Karpas-422 (cell line): ENCODE measurements at regions not wholly inside any gene's neighbourhood (a gene's known extent, or its start where the extent isn't known, plus 50 kb on each side); places are given as distances from the start of the nearest gene placed in this dataset.

Source experiments
- DNase-seq: peaks from one replicate; pipeline ENCODE4 v3.0.0-alpha.2; 2015
- H2AFZ ChIP-seq: fragments of 200-600 bp; sonication (generic); 2 replicates; pipeline ENCODE4 v1.6.1; 2014; ENCODE audit warnings: antibody characterized with exemption, low read length, mixed read lengths
- H3K27ac ChIP-seq: fragments of 200-600 bp; sonication (generic); 2 replicates; pipeline ENCODE4 v1.5.1; 2014; ENCODE audit warnings: mild to moderate bottlenecking, low read length, moderate library complexity
- H3K27me3 ChIP-seq: fragments of 200-600 bp; sonication (generic); 2 replicates; pipeline ENCODE4 v1.6.1; 2014; ENCODE audit warnings: low read length, mixed read lengths
- H3K36me3 ChIP-seq: fragments of 200-600 bp; sonication (generic); 2 replicates; pipeline ENCODE4 v1.6.1; 2014; ENCODE audit warnings: low read length, mixed read lengths; ENCODE audit not compliant: insufficient read depth
- H3K4me1 ChIP-seq: fragments of 200-600 bp; sonication (generic); 2 replicates; pipeline ENCODE4 v1.6.1; 2014; ENCODE audit warnings: mild to moderate bottlenecking, low read length, mixed read lengths
- H3K4me2 ChIP-seq: fragments of 200-600 bp; sonication (generic); 2 replicates; pipeline ENCODE4 v1.6.1; 2014; ENCODE audit warnings: low read length, low read depth, mild to moderate bottlenecking; ENCODE audit not compliant: poor library complexity, severe bottlenecking
- H3K4me3 ChIP-seq: fragments of 200-600 bp; sonication (generic); 2 replicates; pipeline ENCODE4 v1.5.1; 2014; ENCODE audit warnings: mild to moderate bottlenecking, antibody characterized with exemption, low read length, mixed read lengths
- H3K79me2 ChIP-seq: fragments of 200-600 bp; sonication (generic); 2 replicates; pipeline ENCODE4 v1.6.1; 2014; ENCODE audit warnings: mild to moderate bottlenecking, low read length, mixed read lengths
- H3K9ac ChIP-seq: fragments of 200-600 bp; sonication (generic); 2 replicates; pipeline ENCODE4 v1.6.0; 2014; ENCODE audit warnings: low read length
- H3K9me2 ChIP-seq: fragments of 200-600 bp; sonication (generic), shearing (Covaris generic); replicated peaks from 2 replicates; pipeline ENCODE4 v1.6.0; 2014; ENCODE audit warnings: mild to moderate bottlenecking, low read length, moderate library complexity; ENCODE audit not compliant: insufficient read depth
- H3K9me3 ChIP-seq: fragments of 300-700, 200-600 bp; sonication (generic); 2 replicates; pipeline ENCODE4 v1.6.1; 2014; ENCODE audit warnings: low read length, mixed read lengths
- H4K20me1 ChIP-seq: fragments of 200-600 bp; sonication (generic); 2 replicates; pipeline ENCODE4 v1.6.1; 2014; ENCODE audit warnings: mild to moderate bottlenecking, antibody characterized with exemption, low read length, low read depth; ENCODE audit not compliant: insufficient read depth

- no peak overlapping the region for H3K4me2 ChIP-seq
- H3K9me2 ChIP-seq, result no peaks in the 10 kb centered on the region
- H3K4me1 ChIP-seq, result no peaks in the 10 kb centered on the region
- no peak for DNase-seq
- no peaks in the 10 kb centered on the region for H3K27me3 ChIP-seq
- H3K36me3 ChIP-seq, result no peaks in the 10 kb centered on the region
- no peak overlapping the region for H3K4me3 ChIP-seq
- H3K79me2 ChIP-seq, result no peaks in the 10 kb centered on the region
- H4K20me1 ChIP-seq, result no peaks in the 10 kb centered on the region
- no peak overlapping the region for H3K9ac ChIP-seq
- no peak overlapping the region for H2AFZ ChIP-seq
- H3K27ac ChIP-seq, result no peak overlapping the region
- no peaks in the 10 kb centered on the region for H3K9me3 ChIP-seq
Measured at GRCh38 chr2:133766164-133766832, 198.0 kb upstream of the NCKAP5 start.

- H2AFZ ChIP-seq, result no peak overlapping the region
- H3K4me1 ChIP-seq, result no peaks in the 10 kb centered on the region
- DNase-seq, result no peak
- no peaks in the 10 kb centered on the region for H3K9me2 ChIP-seq
- H3K4me3 ChIP-seq, result no peak overlapping the region
- no peak overlapping the region for H3K27ac ChIP-seq
- no peaks in the 10 kb centered on the region for H3K79me2 ChIP-seq
- no peaks in the 10 kb centered on the region for H3K36me3 ChIP-seq
- no peak overlapping the region for H3K9ac ChIP-seq
- H3K27me3 ChIP-seq, result no peaks in the 10 kb centered on the region
- no peak overlapping the region for H3K4me2 ChIP-seq
- no peaks in the 10 kb centered on the region for H3K9me3 ChIP-seq
- H4K20me1 ChIP-seq, result no peaks in the 10 kb centered on the region
Measured at GRCh38 chr2:133768256-133768655, 200.0 kb upstream of the NCKAP5 start.

- H3K4me3 ChIP-seq, result no peak overlapping the region
- H3K27me3 ChIP-seq, result peaks cover 1% of the 10 kb centered on the region; the same call in 1 of the 2 replicates
- no peak overlapping the region for H3K27ac ChIP-seq
- DNase-seq, result no peak
- H3K9me3 ChIP-seq, result no peaks in the 10 kb centered on the region
- no peak overlapping the region for H2AFZ ChIP-seq
- no peak overlapping the region for H3K4me2 ChIP-seq
- no peaks in the 10 kb centered on the region for H3K36me3 ChIP-seq
- no peaks in the 10 kb centered on the region for H3K9me2 ChIP-seq
- H3K9ac ChIP-seq, result no peak overlapping the region
- H4K20me1 ChIP-seq, result no peaks in the 10 kb centered on the region
- H3K4me1 ChIP-seq, result no peaks in the 10 kb centered on the region
- H3K79me2 ChIP-seq, result no peaks in the 10 kb centered on the region
Measured at GRCh38 chr2:133768658-133769435, 200.6 kb upstream of the NCKAP5 start.

DNA sequence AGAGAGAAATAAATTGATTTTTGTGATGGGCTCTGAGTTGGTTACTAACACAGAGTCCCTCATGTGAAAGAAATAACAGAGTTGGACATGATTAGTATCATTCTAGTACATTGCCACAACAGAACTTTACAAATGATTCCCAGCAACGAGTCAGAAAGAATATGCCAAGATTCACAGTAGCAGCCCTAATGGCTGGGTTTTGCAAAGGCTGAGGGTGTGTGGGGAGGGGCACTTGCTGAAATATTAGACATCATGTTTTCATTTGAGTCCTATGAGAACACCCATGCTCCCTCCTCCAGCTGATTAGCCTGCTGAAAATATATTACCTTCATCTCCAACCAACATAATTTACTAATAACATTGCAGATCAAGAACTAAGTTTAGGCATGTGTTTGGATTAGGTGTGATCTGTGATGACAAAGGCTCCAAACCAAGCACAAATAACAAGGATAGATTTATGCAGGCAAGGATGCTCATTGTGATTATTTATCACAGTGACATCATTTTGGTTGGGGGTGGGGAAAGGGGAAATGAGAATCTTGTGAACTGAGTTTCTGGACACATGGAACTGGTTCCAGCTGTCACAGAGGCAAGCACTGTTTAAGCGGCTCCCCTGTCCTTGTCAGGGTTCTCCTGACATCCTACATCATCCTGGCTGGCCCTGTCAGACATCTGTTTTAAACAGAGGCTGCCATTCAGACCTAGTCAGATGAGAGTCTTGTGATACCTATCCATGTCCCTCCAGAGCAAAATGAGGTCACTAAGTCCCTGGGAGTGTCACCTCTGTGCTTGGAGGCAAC is 205.8 kb upstream of the NCKAP5 start:
- no peak overlapping the region for H3K9ac ChIP-seq
- H3K27me3 ChIP-seq, result peaks cover 6% of the 10 kb centered on the region; the same call in 1 of the 2 replicates
- no peak overlapping the region for H3K4me3 ChIP-seq
- no peak overlapping the region for H3K27ac ChIP-seq
- no peaks in the 10 kb centered on the region for H3K79me2 ChIP-seq
- H2AFZ ChIP-seq, result no peak overlapping the region
- no peaks in the 10 kb centered on the region for H3K36me3 ChIP-seq
- no peaks in the 10 kb centered on the region for H3K9me2 ChIP-seq
- no peaks in the 10 kb centered on the region for H4K20me1 ChIP-seq
- H3K4me1 ChIP-seq, result no peaks in the 10 kb centered on the region
- no peaks in the 10 kb centered on the region for H3K9me3 ChIP-seq
- H3K4me2 ChIP-seq, result no peak overlapping the region
- no peak for DNase-seq

DNA sequence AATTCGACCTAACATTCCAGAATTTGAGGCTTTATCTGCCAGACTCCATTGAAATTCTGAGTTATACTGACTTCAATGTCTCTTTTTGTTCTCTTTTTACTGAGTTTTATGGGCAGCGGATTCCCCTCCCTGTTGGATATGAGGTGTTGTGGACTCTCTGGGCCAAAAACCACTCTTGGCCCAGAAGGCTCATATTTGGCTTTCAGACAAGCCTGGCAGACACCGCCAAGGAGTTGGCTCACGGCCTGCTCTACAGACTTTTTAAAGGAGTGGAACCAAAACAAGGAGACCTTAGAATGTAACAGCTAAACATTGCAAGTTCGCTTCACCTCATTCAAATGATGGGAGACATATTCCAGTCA is 206.4 kb upstream of the NCKAP5 start:
- no peak overlapping the region for H2AFZ ChIP-seq
- no peaks in the 10 kb centered on the region for H4K20me1 ChIP-seq
- H3K79me2 ChIP-seq, result no peaks in the 10 kb centered on the region
- no peaks in the 10 kb centered on the region for H3K36me3 ChIP-seq
- DNase-seq, result no peak
- H3K27ac ChIP-seq, result no peak overlapping the region
- no peaks in the 10 kb centered on the region for H3K4me1 ChIP-seq
- H3K9me3 ChIP-seq, result no peaks in the 10 kb centered on the region
- peaks cover 6% of the 10 kb centered on the region; the same call in 1 of the 2 replicates for H3K27me3 ChIP-seq
- no peak overlapping the region for H3K9ac ChIP-seq
- H3K4me3 ChIP-seq, result no peak overlapping the region
- H3K9me2 ChIP-seq, result no peaks in the 10 kb centered on the region
- H3K4me2 ChIP-seq, result no peak overlapping the region

- no peaks in the 10 kb centered on the region for H3K36me3 ChIP-seq
- no peak overlapping the region for H3K4me3 ChIP-seq
- H3K9ac ChIP-seq, result no peak overlapping the region
- no peaks in the 10 kb centered on the region for H3K9me3 ChIP-seq
- no peaks in the 10 kb centered on the region for H4K20me1 ChIP-seq
- no peak overlapping the region for H2AFZ ChIP-seq
- peaks cover 6% of the 10 kb centered on the region; the same call in 1 of the 2 replicates for H3K27me3 ChIP-seq
- H3K4me2 ChIP-seq, result no peak overlapping the region
- no peak overlapping the region for H3K27ac ChIP-seq
- no peaks in the 10 kb centered on the region for H3K4me1 ChIP-seq
- H3K9me2 ChIP-seq, result no peaks in the 10 kb centered on the region
- no peaks in the 10 kb centered on the region for H3K79me2 ChIP-seq
- DNase-seq, result no peak
Measured at GRCh38 chr2:133776936-133777573, 208.8 kb upstream of the NCKAP5 start.

GRCh38 chr2:133777574-133777960 is 209.3 kb upstream of the NCKAP5 start:
- no peak overlapping the region for H3K9ac ChIP-seq
- H3K4me1 ChIP-seq, result no peaks in the 10 kb centered on the region
- peak; percentile 44 for DNase-seq
- H3K4me3 ChIP-seq, result no peak overlapping the region
- no peaks in the 10 kb centered on the region for H3K36me3 ChIP-seq
- H3K9me2 ChIP-seq, result no peaks in the 10 kb centered on the region
- no peaks in the 10 kb centered on the region for H4K20me1 ChIP-seq
- H3K9me3 ChIP-seq, result no peaks in the 10 kb centered on the region
- H2AFZ ChIP-seq, result no peak overlapping the region
- peaks cover 6% of the 10 kb centered on the region; the same call in 1 of the 2 replicates for H3K27me3 ChIP-seq
- H3K4me2 ChIP-seq, result no peak overlapping the region
- H3K27ac ChIP-seq, result no peak overlapping the region
- H3K79me2 ChIP-seq, result no peaks in the 10 kb centered on the region
